ENCODE measurements at regions not wholly inside any gene's neighbourhood (a gene's known extent, or its start where the extent isn't known, plus 50 kb on each side); places are given as distances from the start of the nearest gene placed in this dataset.

- Histone ChIP-seq H3K27me3 (ENCODE audit: insufficient read depth, low read length) (no peaks in the 10 kb centered on the region), H3K79me1 (ENCODE audit: low read length) (no peaks in the 10 kb centered on the region), H3K14ac (ENCODE audit: low read length) (no peak overlapping the region), H4K12ac (ENCODE audit: low read depth, low read length) (no peak overlapping the region), H4K91ac (ENCODE audit: low read depth, low read length) (no peak overlapping the region), H3K4me1 (ENCODE audit: control insufficient read depth in 1 of 2, insufficient read depth in 2 of 2, low read length in 2 of 2) (no peaks in the 10 kb centered on the region), H3K18ac (ENCODE audit: low read length) (no peak overlapping the region), H3K23ac (ENCODE audit: low read length) (no peak overlapping the region), H3K27ac (ENCODE audit: low read depth, low read length) (no peak overlapping the region), H3K4me3 (ENCODE audit: low read depth, low read length) (no peak overlapping the region), H3K9me3 (ENCODE audit: insufficient read depth, low read depth, low read length) (no peaks in the 10 kb centered on the region), H3K4ac (ENCODE audit: low read depth, low read length) (no peak overlapping the region), H4K8ac (ENCODE audit: low read depth, low read length) (no peak overlapping the region), H3K36me3 (ENCODE audit: control insufficient read depth in 1 of 2, insufficient read depth in 2 of 2, low read length in 2 of 2) (no peaks in the 10 kb centered on the region), H2BK120ac (ENCODE audit: insufficient read depth, low read length, poor library complexity) (no peak overlapping the region), H3K9ac (ENCODE audit: low read length) (no peak overlapping the region), H3K4me2 (ENCODE audit: low read length) (no peak overlapping the region), H2BK5ac (ENCODE audit: low read depth, low read length, poor library complexity) (no peak overlapping the region), H2AK5ac (ENCODE audit: low read length) (no peak overlapping the region), H2BK12ac (ENCODE audit: low read length) (no peak overlapping the region), H2AFZ (ENCODE audit: insufficient read depth, low read length, poor library complexity) (no peak overlapping the region), H3K79me2 (ENCODE audit: control insufficient read depth, insufficient read depth, low read length, poor library complexity) (no peaks in the 10 kb centered on the region)
- no peak for DNase-seq
These were observed 141.3 kb upstream of the POU2AF2 start for GRCh38 chr11:111104185-111104584.

GRCh38 chr11:111101881-111102280 is 143.6 kb upstream of the POU2AF2 start:
- Histone ChIP-seq H3K4ac (ENCODE audit: low read depth, low read length) (no peak overlapping the region), H3K4me3 (ENCODE audit: low read depth, low read length) (no peak overlapping the region), H3K4me2 (ENCODE audit: low read length) (no peak overlapping the region), H3K36me3 (ENCODE audit: control insufficient read depth in 1 of 2, insufficient read depth in 2 of 2, low read length in 2 of 2) (no peaks in the 10 kb centered on the region), H4K12ac (ENCODE audit: low read depth, low read length) (no peak overlapping the region), H3K79me2 (ENCODE audit: control insufficient read depth, insufficient read depth, low read length, poor library complexity) (no peaks in the 10 kb centered on the region), H2AFZ (ENCODE audit: insufficient read depth, low read length, poor library complexity) (no peak overlapping the region), H2BK120ac (ENCODE audit: insufficient read depth, low read length, poor library complexity) (no peak overlapping the region), H2BK12ac (ENCODE audit: low read length) (no peak overlapping the region), H4K8ac (ENCODE audit: low read depth, low read length) (no peak overlapping the region), H2BK5ac (ENCODE audit: low read depth, low read length, poor library complexity) (no peak overlapping the region), H3K27me3 (ENCODE audit: insufficient read depth, low read length) (no peaks in the 10 kb centered on the region), H3K23ac (ENCODE audit: low read length) (no peak overlapping the region), H3K4me1 (ENCODE audit: control insufficient read depth in 1 of 2, insufficient read depth in 2 of 2, low read length in 2 of 2) (no peaks in the 10 kb centered on the region), H3K14ac (ENCODE audit: low read length) (no peak overlapping the region), H4K91ac (ENCODE audit: low read depth, low read length) (no peak overlapping the region), H3K9me3 (ENCODE audit: insufficient read depth, low read depth, low read length) (no peaks in the 10 kb centered on the region), H3K79me1 (ENCODE audit: low read length) (no peaks in the 10 kb centered on the region), H3K9ac (ENCODE audit: low read length) (no peak overlapping the region), H3K18ac (ENCODE audit: low read length) (no peak overlapping the region), H2AK5ac (ENCODE audit: low read length) (no peak overlapping the region), H3K27ac (ENCODE audit: low read depth, low read length) (no peak overlapping the region)
- no CpG with 5 or more reads among the region's 3 CpGs for WGBS (ENCODE audit: extremely low coverage, insufficient coverage, insufficient read length)
- peak in 1 of 2 donors; percentile 1 for DNase-seq

- Histone ChIP-seq H3K14ac (ENCODE audit: low read length) (no peak overlapping the region), H3K36me3 (ENCODE audit: control insufficient read depth in 1 of 2, insufficient read depth in 2 of 2, low read length in 2 of 2) (no peaks in the 10 kb centered on the region), H3K4me1 (ENCODE audit: control insufficient read depth in 1 of 2, insufficient read depth in 2 of 2, low read length in 2 of 2) (no peaks in the 10 kb centered on the region), H2BK12ac (ENCODE audit: low read length) (no peak overlapping the region), H4K8ac (ENCODE audit: low read depth, low read length) (no peak overlapping the region), H3K4ac (ENCODE audit: low read depth, low read length) (no peak overlapping the region), H4K91ac (ENCODE audit: low read depth, low read length) (no peak overlapping the region), H2AFZ (ENCODE audit: insufficient read depth, low read length, poor library complexity) (no peak overlapping the region), H2BK120ac (ENCODE audit: insufficient read depth, low read length, poor library complexity) (no peak overlapping the region), H3K9me3 (ENCODE audit: insufficient read depth, low read depth, low read length) (no peaks in the 10 kb centered on the region), H3K23ac (ENCODE audit: low read length) (no peak overlapping the region), H3K27ac (ENCODE audit: low read depth, low read length) (no peak overlapping the region), H2AK5ac (ENCODE audit: low read length) (no peak overlapping the region), H3K79me2 (ENCODE audit: control insufficient read depth, insufficient read depth, low read length, poor library complexity) (no peaks in the 10 kb centered on the region), H3K18ac (ENCODE audit: low read length) (no peak overlapping the region), H2BK5ac (ENCODE audit: low read depth, low read length, poor library complexity) (no peak overlapping the region), H3K9ac (ENCODE audit: low read length) (no peak overlapping the region), H3K27me3 (ENCODE audit: insufficient read depth, low read length) (no peaks in the 10 kb centered on the region), H4K12ac (ENCODE audit: low read depth, low read length) (no peak overlapping the region), H3K4me3 (ENCODE audit: low read depth, low read length) (no peak overlapping the region), H3K79me1 (ENCODE audit: low read length) (no peaks in the 10 kb centered on the region), H3K4me2 (ENCODE audit: low read length) (no peak overlapping the region)
- DNase-seq = no peak
- no CpG with 5 or more reads among the region's 2 CpGs for WGBS (ENCODE audit: extremely low coverage, insufficient coverage, insufficient read length)
These were observed 146.4 kb upstream of the POU2AF2 start for GRCh38 chr11:111099028-111099713.

- H3K23ac ChIP-seq (ENCODE audit: low read length) = no peak overlapping the region
- H3K27me3 ChIP-seq (ENCODE audit: insufficient read depth, low read length) = no peaks in the 10 kb centered on the region
- H3K36me3 ChIP-seq (ENCODE audit: control insufficient read depth in 1 of 2, insufficient read depth in 2 of 2, low read length in 2 of 2) = no peaks in the 10 kb centered on the region
- H2AK5ac ChIP-seq (ENCODE audit: low read length) = no peak overlapping the region
- no peak overlapping the region for H2BK12ac ChIP-seq (ENCODE audit: low read length)
- H3K9ac ChIP-seq (ENCODE audit: low read length) = no peak overlapping the region
- H3K9me3 ChIP-seq (ENCODE audit: insufficient read depth, low read depth, low read length) = no peaks in the 10 kb centered on the region
- no peak overlapping the region for H4K12ac ChIP-seq (ENCODE audit: low read depth, low read length)
- H3K4ac ChIP-seq (ENCODE audit: low read depth, low read length) = no peak overlapping the region
- no peak overlapping the region for H3K27ac ChIP-seq (ENCODE audit: low read depth, low read length)
- no peak overlapping the region for H2BK5ac ChIP-seq (ENCODE audit: low read depth, low read length, poor library complexity)
- H3K4me3 ChIP-seq (ENCODE audit: low read depth, low read length) = no peak overlapping the region
- no peaks in the 10 kb centered on the region for H3K4me1 ChIP-seq (ENCODE audit: control insufficient read depth in 1 of 2, insufficient read depth in 2 of 2, low read length in 2 of 2)
- H4K91ac ChIP-seq (ENCODE audit: low read depth, low read length) = no peak overlapping the region
- H2AFZ ChIP-seq (ENCODE audit: insufficient read depth, low read length, poor library complexity) = no peak overlapping the region
- H4K8ac ChIP-seq (ENCODE audit: low read depth, low read length) = no peak overlapping the region
- H3K4me2 ChIP-seq (ENCODE audit: low read length) = no peak overlapping the region
- H3K14ac ChIP-seq (ENCODE audit: low read length) = no peak overlapping the region
- H2BK120ac ChIP-seq (ENCODE audit: insufficient read depth, low read length, poor library complexity) = no peak overlapping the region
- DNase-seq = no peak
- WGBS (ENCODE audit: extremely low coverage, insufficient coverage, insufficient read length) = no CpG with 5 or more reads among the region's 1 CpG
- no peaks in the 10 kb centered on the region for H3K79me1 ChIP-seq (ENCODE audit: low read length)
- no peaks in the 10 kb centered on the region for H3K79me2 ChIP-seq (ENCODE audit: control insufficient read depth, insufficient read depth, low read length, poor library complexity)
- no peak overlapping the region for H3K18ac ChIP-seq (ENCODE audit: low read length)
These were observed 147.4 kb upstream of the POU2AF2 start for GRCh38 chr11:111098091-111098490.
